GM23338 (cell line): ENCODE measurements at regions not wholly inside any gene's neighbourhood (a gene's known extent, or its start where the extent isn't known, plus 50 kb on each side); places are given as distances from the start of the nearest gene placed in this dataset.

Experiments
- CTCF ChIP-seq, 2 experiments: fragments of 200-600 bp in 1 of 2; sonication (generic) in 1 of 2; conservative IDR thresholded peaks; 2 replicates each; pipeline versions ENCODE4 v1.5.1 to v1.6.1; 2016 to 2017; ENCODE audit warnings: antibody characterized with exemption in 2 of 2, low read depth in 2 of 2, mild to moderate bottlenecking in 2 of 2, moderate library complexity in 1 of 2
- EZH2 ChIP-seq: fragments of 200-600 bp; sonication (generic); IDR thresholded peaks from one replicate; pipeline ENCODE4 v1.8.0; 2017; ENCODE audit warnings: antibody characterized with exemption, mild to moderate bottlenecking, low read depth; ENCODE audit not compliant: unreplicated experiment
- POLR2AphosphoS5 ChIP-seq: IDR thresholded peaks from 2 replicates; pipeline ENCODE4 v1.6.1; 2016; ENCODE audit warnings: antibody characterized with exemption, low read depth
- REST ChIP-seq: IDR thresholded peaks from one replicate; pipeline ENCODE4 v1.6.1; 2018; ENCODE audit warnings: antibody characterized with exemption; ENCODE audit not compliant: unreplicated experiment

- no peak for TF ChIP-seq CTCF (conservative IDR thresholded peaks at IDR 0.05; ENCODE audit: low read depth in 2 of 2)
- no peak for TF ChIP-seq POLR2AphosphoS5
- TF ChIP-seq EZH2, result no peak
- no peak for TF ChIP-seq REST
Observed at GRCh38 chr13:50323440-50324065, 308.3 kb downstream of the KCNRG start.
